Tongue (tissue), 2 donors: ENCODE measurements at regions not wholly inside any gene's neighbourhood (a gene's known extent, or its start where the extent isn't known, plus 50 kb on each side); places are given as distances from the start of the nearest gene placed in this dataset. TPM values are rescaled to one million over a fixed set of nuclear protein-coding genes. Genes with fewer than 3 reads are reported as not detected.

Source experiments
- DNase-seq: peaks from one replicate; pipeline ENCODE4 v3.0.0-alpha.2; 2015
- small RNA-seq: library from RNA; depleted of rRNA; stranded (forward); fragments of <200 nt; gene quantifications from one replicate; pipeline ENCODE3, GENCODE V24; 2014; ENCODE audit warnings: low replicate concordance

DNA sequence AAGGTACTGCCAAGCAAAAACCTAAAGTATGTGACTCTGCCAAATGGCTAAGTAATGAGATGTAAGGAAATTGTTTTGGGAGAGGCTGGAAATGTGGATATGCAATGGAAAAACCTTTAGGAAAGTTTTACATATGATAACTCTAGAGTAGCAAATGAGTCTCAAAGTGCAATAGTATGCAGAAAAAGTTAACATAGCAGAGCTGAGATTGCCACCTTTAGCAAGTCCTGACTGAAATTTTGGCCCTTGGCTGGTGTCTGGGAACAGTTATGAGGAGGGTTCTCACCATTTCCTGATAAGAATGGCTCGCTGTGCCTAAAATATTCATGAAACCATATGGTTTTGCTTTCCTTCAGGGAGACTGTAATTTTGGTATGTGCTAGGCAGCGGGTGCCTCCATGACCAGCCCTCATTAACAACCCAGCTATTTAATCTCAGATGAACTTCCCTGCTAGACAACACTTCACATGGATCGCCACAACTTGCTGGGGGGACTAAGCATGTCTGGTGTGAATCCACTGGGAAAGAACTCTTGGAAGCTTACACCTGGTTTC, 72.3 kb upstream of the ERBB4 start:
- DNase-seq, result no peak

DNA sequence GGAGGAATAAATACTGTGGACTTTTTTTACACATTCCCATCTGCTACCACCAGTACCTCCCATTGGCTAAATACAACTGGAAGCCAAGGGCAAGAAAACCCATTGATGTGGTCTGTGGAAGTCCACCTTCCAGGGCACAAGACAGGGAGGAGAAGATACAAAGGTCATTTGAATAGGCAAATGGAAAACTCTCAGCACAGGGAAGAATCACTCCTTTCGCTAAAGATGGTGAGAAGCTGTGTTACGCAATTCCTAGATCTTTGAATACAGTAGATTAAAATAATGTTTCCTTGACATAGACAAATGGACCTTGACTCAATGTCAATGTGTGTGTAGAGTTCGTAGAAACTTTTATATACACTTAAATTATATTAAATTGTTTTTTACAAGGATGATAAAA, 70.9 kb upstream of the ERBB4 start:
- no peak for DNase-seq

DNA sequence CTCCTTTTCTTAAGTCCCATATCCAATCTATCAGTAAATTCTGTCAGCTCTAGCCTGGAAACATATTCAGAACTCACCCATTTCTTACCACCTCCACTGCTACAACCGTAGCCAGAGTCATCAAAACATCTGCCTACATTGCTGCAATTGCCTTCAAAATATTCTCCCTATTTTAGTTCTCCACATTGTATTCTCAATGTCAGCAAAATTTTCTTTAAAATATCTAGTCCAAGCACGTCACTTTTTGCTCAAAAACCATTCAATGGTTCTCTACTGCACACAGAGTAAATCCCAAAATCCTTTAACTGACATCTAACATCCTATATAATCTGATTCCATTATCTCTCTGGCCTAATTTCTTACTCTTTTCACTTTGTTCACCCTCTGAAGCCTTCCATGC, 68.5 kb upstream of the ERBB4 start:
- DNase-seq, result no peak

DNA sequence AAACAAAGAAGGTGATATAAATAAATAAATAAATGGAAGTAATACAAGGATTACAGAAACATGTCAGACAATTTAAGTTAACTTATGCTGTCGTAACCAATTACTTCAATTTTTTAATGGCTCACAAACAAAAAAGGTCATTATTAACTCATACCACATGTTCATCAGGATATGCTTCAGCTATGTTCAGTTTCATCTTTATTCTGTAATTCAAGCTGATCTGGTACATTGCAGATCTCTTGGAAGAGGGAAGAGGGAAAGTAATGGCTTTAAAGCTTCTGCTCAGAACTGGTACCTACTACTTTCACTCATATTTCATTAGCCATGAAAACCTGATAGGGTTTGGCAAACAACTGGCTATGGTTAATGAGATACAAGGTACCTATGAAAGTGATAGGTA, 67.6 kb upstream of the ERBB4 start:
- DNase-seq, result no peak

DNA sequence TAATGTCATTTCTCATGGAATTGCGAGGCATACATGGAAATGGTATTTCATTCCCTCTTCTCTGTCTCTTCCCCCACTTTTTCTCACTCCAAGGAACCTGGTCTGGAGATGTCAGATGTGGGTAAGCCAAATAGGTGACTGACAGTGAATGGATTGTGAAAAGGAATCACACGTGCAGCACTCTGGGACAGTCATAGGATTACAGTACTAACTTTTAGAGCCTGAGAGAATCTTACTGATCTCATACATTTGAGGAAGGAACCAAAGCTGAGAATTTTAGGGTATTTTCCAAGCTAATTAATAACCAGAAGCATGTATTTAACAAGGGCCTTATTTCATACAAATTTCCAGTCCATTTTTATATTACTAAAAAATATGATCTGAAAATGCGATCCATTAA, 58.1 kb upstream of the ERBB4 start:
- no peak for DNase-seq

DNA sequence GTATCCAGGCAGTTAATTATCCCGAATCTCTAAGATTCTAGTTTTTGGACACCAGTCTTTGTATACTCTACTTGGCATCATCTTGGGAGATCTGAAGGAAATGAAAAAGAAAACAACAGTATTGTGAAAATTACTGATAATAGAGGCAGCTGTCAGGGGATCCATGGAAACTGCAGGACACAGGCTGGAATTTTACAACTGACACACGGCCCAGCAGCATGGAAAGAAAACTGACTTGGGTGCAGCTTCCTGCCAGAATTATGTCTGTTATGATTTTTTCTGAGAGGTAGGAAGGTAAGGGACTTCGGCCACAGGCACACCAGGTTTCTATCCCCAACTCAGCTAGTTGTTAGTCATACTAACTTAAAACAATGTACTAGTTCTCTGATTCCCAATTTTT, 57.7 kb upstream of the ERBB4 start:
- DNase-seq, result no peak

DNA sequence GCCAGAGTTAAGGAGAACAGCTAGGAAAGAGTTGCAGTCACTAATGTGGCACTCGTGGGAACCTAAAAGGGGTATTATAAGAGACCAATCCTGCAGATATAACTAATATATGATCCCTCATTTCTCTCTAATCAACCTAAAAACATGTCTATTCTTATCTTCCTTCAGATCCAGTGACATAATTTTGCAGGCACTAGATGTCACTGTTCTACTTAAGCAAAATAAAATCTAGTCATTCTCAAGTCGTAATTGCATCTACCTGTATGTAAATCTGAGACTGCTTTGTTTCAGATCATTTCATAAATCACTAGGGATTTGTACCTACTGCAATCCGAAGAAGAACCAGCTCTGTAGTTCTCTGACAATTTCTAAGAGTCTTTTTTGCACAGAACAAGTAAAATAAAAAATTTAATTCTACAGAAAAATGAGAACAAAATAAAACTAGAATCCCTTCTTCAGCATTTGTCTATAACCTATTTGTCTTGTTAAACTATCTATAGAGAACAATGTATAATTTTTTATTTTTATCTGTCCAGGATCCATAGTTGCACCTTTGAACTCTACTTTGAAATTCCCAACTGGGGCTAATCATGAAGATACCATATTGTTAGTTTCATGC, 56.5 kb upstream of the ERBB4 start:
- DNase-seq, result no peak

DNA sequence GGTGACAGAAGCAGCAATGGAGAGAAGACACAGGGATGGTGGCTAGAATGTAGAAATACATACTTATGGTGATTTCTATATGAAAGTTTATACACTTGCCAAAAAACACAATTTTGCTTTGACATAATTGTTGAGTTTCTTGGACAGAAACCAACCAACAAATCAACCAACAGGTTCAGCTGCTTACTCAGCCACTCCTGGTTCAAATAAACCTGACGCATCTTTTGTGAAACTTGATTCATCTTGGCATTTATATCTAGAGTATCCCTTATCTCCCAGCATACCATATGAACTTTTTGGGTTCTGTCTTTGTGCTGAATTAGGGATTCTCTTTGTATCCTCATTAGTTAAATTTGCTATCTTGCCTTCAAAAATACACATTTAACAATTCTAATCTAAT, 54.1 kb upstream of the ERBB4 start:
- DNase-seq, result no peak

Small RNA genes lying in the stretch of these regions (small RNA-seq; reads per million reads assigned to genes)
- gene MIR4776-1, result not detected
